ENCODE measurements at regions not wholly inside any gene's neighbourhood (a gene's known extent, or its start where the extent isn't known, plus 50 kb on each side); places are given as distances from the start of the nearest gene placed in this dataset.

DNA sequence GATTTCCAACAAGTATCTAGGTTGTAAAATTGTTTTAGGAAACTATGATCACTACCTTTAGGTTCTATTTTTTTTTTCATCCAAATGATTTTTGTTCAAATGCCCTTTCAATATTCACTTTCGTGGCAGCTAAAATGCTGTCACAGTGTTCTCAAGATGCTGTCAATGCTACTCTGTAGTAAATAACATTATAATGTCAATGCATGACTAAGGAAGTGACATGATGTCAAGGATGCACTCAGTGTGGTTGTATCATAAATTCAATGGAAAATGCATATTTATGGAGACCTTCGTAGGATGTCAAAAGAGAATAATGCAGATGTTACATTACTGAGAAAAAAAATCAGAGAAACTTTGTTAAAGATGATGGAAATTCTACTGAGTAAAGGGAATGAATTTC, 673.8 kb downstream of the ANKRD7 start:
- Histone ChIP-seq H3K9ac (ENCODE audit: low read depth, low read length) (no peak overlapping the region), H2BK15ac (ENCODE audit: low read depth, low read length) (no peak overlapping the region), H3K9me1 (ENCODE audit: insufficient read depth, low read length) (no peaks in the 10 kb centered on the region), H2AK5ac (ENCODE audit: low read depth, low read length) (no peak overlapping the region), H3K36me3 (ENCODE audit: control insufficient read depth, insufficient read depth, low read length) (no peaks in the 10 kb centered on the region), H3K27ac (ENCODE audit: insufficient read depth, low read length) (no peak overlapping the region), H3K4ac (ENCODE audit: low read depth, low read length) (no peak overlapping the region), H3K14ac (replicated peaks; ENCODE audit: low read depth, low read length) (no peak overlapping the region), H2AFZ (replicated peaks; ENCODE audit: low read length, poor library complexity) (no peak overlapping the region), H4K5ac (ENCODE audit: low read depth, low read length) (no peak overlapping the region), H2BK120ac (ENCODE audit: low read depth, low read length) (no peak overlapping the region), H3K4me1 (ENCODE audit: control insufficient read depth, insufficient read depth, low read length) (no peaks in the 10 kb centered on the region), H3K23ac (ENCODE audit: low read depth, low read length) (no peak overlapping the region), H3K79me1 (ENCODE audit: low read depth in 1 of 2, low read length in 2 of 2) (no peaks in the 10 kb centered on the region), H4K8ac (ENCODE audit: low read depth in 2 of 2, low read length in 2 of 2) (no peak overlapping the region), H3K56ac (ENCODE audit: extremely low read depth, insufficient read depth, low read length) (no peak overlapping the region), H2BK5ac (ENCODE audit: low read depth, low read length, poor library complexity, severe bottlenecking) (no peak overlapping the region), H2BK20ac (ENCODE audit: low read depth, low read length) (no peak overlapping the region), H3K4me2 (ENCODE audit: low read depth, low read length) (no peak overlapping the region), H3K18ac (ENCODE audit: low read depth, low read length) (no peak overlapping the region), H3K4me3 (ENCODE audit: insufficient read depth, low read depth, low read length) (no peak overlapping the region), H2AK9ac (replicated peaks; ENCODE audit: low read depth, low read length, poor library complexity) (no peak overlapping the region), H4K91ac (ENCODE audit: insufficient read depth, low read depth, low read length) (no peak overlapping the region), H4K20me1 (ENCODE audit: insufficient read depth, low read length) (no peaks in the 10 kb centered on the region), H3K27me3 (ENCODE audit: control insufficient read depth, insufficient read depth, low read length) (no peaks in the 10 kb centered on the region), H3K9me3 (ENCODE audit: control insufficient read depth, insufficient read depth, low read length) (no peaks in the 10 kb centered on the region)
- CTCF ChIA-PET, result no interaction called here
- ATAC-seq (ENCODE audit: low read depth), result no peak
- 20% methylated on average over 1 of the region's 2 CpGs; no CpG with 5 or more reads in 1 of the 2 experiments for WGBS, 2 experiments (ENCODE audit: extremely low coverage in 2 of 2, insufficient read length in 1 of 2)
- intact Hi-C loops (cut with micrococcal nuclease) (no loop called here), dilution Hi-C loops (cut with HindIII; ENCODE audit: low sequenced_read_pairs, unreplicated experiment) (no loop called here), in situ Hi-C loops (cut with MboI; ENCODE audit: low sequenced_read_pairs) (no loop called here)
- DNase-seq, result no peak
- no peak for TF ChIP-seq RFX5 (IDR thresholded peaks at IDR 0.05; ENCODE audit: low read depth, low read length)
- no peak for TF ChIP-seq RAD21 (IDR thresholded peaks at IDR 0.05; ENCODE audit: low read length)
- no peak for TF ChIP-seq POLR2A (IDR thresholded peaks at IDR 0.05; ENCODE audit: low read depth, low read length)
- TF ChIP-seq NFE2L2 (IDR thresholded peaks at IDR 0.05; ENCODE audit: low read depth, low read length), result no peak
- POLR2A ChIA-PET (ENCODE audit: unreplicated experiment), result no interaction called here
- no TSS peak for BruUV-seq (replicated peaks)

Measured in IMR-90 (cell line).